ENCODE measurements at regions not wholly inside any gene's neighbourhood (a gene's known extent, or its start where the extent isn't known, plus 50 kb on each side); places are given as distances from the start of the nearest gene placed in this dataset.

GRCh38 chr1:101136739-101137138, 100.1 kb upstream of the S1PR1 start:
- TF ChIP-seq CTCF (conservative IDR thresholded peaks at IDR 0.05; ENCODE audit: low read length) (peak; percentile 42), EZH2phosphoT487 (IDR thresholded peaks at IDR 0.05; ENCODE audit: borderline replicate concordance) (no peak)
